ENCODE measurements at regions not wholly inside any gene's neighbourhood (a gene's known extent, or its start where the extent isn't known, plus 50 kb on each side); places are given as distances from the start of the nearest gene placed in this dataset.

DNA sequence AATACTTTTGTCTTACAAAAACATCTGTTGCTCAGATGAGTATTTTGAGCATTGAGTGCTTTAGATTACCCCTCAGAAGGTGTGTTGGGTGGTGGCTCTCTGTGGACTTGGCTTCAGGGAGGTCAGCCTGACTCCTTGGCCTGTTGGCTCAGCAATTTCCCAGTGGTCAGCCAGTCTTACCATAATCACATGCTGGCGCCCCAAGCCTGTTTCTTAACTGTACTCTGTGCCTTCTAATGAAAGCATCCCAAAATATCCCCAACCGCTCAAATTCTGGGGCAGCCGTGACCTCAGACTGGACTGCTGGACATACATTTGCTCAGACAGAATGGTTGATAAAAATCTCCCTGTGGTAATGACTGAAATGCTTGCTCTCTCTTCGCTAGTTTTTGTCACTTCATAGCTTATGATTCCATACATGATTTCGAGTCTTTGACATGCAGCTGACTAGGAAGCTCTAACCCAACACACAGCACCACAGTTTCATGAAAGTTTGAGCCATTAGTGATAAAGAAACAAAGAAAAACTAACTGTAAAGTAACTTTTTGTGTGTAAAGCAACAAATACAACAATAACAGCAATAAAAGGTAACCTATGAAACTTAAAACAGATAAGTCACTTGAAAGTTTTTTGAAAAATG lies 562.2 kb upstream of the MEF2C start:
- no peaks in the 10 kb centered on the region for H3K9me3 ChIP-seq (ENCODE audit: low read depth)
- no peak overlapping the region for H3K4me2 ChIP-seq
- no peaks in the 10 kb centered on the region for H3K9me2 ChIP-seq (replicated peaks; ENCODE audit: insufficient read depth)
- H3K4me3 ChIP-seq, result no peak overlapping the region
- H3K27me3 ChIP-seq, result no peaks in the 10 kb centered on the region
- H4K20me1 ChIP-seq (ENCODE audit: insufficient read depth, poor library complexity, severe bottlenecking), result no peaks in the 10 kb centered on the region
- H2AFZ ChIP-seq, result no peak overlapping the region
- H3K79me2 ChIP-seq, result no peaks in the 10 kb centered on the region
- no peaks in the 10 kb centered on the region for H3K36me3 ChIP-seq (replicated peaks; ENCODE audit: insufficient read depth, low read depth)
- TF ChIP-seq CTCF (IDR thresholded peaks at IDR 0.05; ENCODE audit: poor library complexity), result no peak
- no peak for TF ChIP-seq EZH2phosphoT487 (IDR thresholded peaks at IDR 0.05; ENCODE audit: low read depth, severe bottlenecking, unreplicated experiment)
- TF ChIP-seq EZH2 (IDR thresholded peaks at IDR 0.05; ENCODE audit: borderline replicate concordance), result no peak
- H3K27ac ChIP-seq, result no peak overlapping the region
- H3K4me1 ChIP-seq (ENCODE audit: insufficient read depth), result no peaks in the 10 kb centered on the region
- no peak for DNase-seq (ENCODE audit: low spot score)
- WGBS (ENCODE audit: low lambda C conversion rate, missing lambda C conversion rate), result 91% methylated on average over 5 of the region's 5 CpGs

DNA sequence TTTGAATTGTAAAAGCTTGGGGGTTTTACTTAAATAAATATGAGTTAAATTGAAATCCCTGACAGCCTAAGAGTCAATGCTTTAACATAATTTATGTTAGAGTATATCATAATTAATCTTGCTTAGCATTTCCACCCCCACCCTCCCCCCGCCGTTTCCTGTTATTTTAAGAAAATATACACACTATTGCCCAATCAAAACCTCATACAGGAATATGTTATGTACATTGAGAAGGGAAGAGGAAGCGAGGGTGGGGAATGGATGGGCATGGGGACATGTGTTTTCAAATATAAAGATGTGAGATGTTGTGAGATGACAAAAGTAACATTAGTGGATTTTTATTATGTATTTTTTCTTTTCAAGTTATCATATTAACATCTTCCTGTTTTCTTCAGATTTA lies 561.1 kb upstream of the MEF2C start:
- Histone ChIP-seq H3K9me2 (replicated peaks; ENCODE audit: insufficient read depth) (no peaks in the 10 kb centered on the region), H3K79me2 (no peaks in the 10 kb centered on the region), H3K9me3 (ENCODE audit: low read depth) (no peaks in the 10 kb centered on the region), H3K27ac (no peak overlapping the region), H2AFZ (no peak overlapping the region), H4K20me1 (ENCODE audit: insufficient read depth, poor library complexity, severe bottlenecking) (no peaks in the 10 kb centered on the region), H3K4me2 (no peak overlapping the region), H3K36me3 (replicated peaks; ENCODE audit: insufficient read depth, low read depth) (no peaks in the 10 kb centered on the region), H3K4me1 (ENCODE audit: insufficient read depth) (no peaks in the 10 kb centered on the region), H3K27me3 (no peaks in the 10 kb centered on the region), H3K4me3 (no peak overlapping the region)
- TF ChIP-seq EZH2 (IDR thresholded peaks at IDR 0.05; ENCODE audit: borderline replicate concordance), result no peak
- no peak for TF ChIP-seq CTCF (IDR thresholded peaks at IDR 0.05; ENCODE audit: poor library complexity)
- TF ChIP-seq EZH2phosphoT487 (IDR thresholded peaks at IDR 0.05; ENCODE audit: low read depth, severe bottlenecking, unreplicated experiment), result no peak
- 90% methylated on average over 3 of the region's 3 CpGs for WGBS (ENCODE audit: low lambda C conversion rate, missing lambda C conversion rate)
- DNase-seq (ENCODE audit: low spot score), result no peak

DNA sequence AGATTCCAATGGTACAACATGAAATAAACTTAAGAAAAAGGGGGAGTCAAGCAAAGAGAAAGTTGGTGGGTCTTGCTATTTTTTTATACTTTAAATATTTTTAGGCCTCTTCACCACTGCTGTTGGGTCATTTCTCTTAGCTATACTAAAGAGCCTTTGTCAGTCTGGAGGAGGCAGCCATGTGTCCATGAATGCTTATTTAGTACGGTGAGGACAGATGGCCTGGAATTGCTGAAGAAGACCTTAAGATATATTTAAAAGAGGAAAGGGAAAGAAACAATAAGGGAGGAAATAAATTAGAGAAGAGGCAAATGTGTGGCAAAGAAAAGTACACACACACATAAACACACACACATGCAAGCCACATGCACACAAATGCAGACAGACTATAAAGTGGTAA lies 560.5 kb upstream of the MEF2C start:
- Histone ChIP-seq H2AFZ (no peak overlapping the region), H3K79me2 (no peaks in the 10 kb centered on the region), H3K9me3 (ENCODE audit: low read depth) (no peaks in the 10 kb centered on the region), H3K27ac (no peak overlapping the region), H4K20me1 (ENCODE audit: insufficient read depth, poor library complexity, severe bottlenecking) (no peaks in the 10 kb centered on the region), H3K4me3 (no peak overlapping the region), H3K36me3 (replicated peaks; ENCODE audit: insufficient read depth, low read depth) (no peaks in the 10 kb centered on the region), H3K9me2 (replicated peaks; ENCODE audit: insufficient read depth) (no peaks in the 10 kb centered on the region), H3K4me1 (ENCODE audit: insufficient read depth) (no peaks in the 10 kb centered on the region), H3K4me2 (no peak overlapping the region), H3K27me3 (no peaks in the 10 kb centered on the region)
- 88% methylated on average over 1 of the region's 1 CpG for WGBS (ENCODE audit: low lambda C conversion rate, missing lambda C conversion rate)
- DNase-seq (ENCODE audit: low spot score), result no peak
- no peak for TF ChIP-seq EZH2 (IDR thresholded peaks at IDR 0.05; ENCODE audit: borderline replicate concordance)
- no peak for TF ChIP-seq CTCF (IDR thresholded peaks at IDR 0.05; ENCODE audit: poor library complexity)
- no peak for TF ChIP-seq EZH2phosphoT487 (IDR thresholded peaks at IDR 0.05; ENCODE audit: low read depth, severe bottlenecking, unreplicated experiment)

DNA sequence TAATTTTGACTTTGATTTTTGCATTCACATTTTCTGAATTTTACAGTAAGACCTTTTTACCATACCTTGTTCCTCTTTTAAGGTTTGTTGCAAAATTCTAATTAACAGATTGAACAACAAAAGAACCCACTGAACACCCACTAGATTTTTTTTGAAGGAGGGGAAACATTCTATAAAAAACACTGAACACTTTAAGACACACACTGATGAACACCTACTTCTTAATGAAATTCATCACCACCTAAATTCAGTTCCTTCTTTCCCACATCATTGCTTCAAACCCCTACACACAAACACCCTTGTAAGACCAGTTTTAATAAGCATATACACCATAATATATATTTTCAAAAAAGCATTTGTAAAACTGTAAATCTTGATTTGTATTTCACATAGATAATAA lies 559.0 kb upstream of the MEF2C start:
- Histone ChIP-seq H3K4me2 (no peak overlapping the region), H3K9me2 (replicated peaks; ENCODE audit: insufficient read depth) (no peaks in the 10 kb centered on the region), H3K9me3 (ENCODE audit: low read depth) (no peaks in the 10 kb centered on the region), H3K4me1 (ENCODE audit: insufficient read depth) (no peaks in the 10 kb centered on the region), H2AFZ (no peak overlapping the region), H3K4me3 (no peak overlapping the region), H4K20me1 (ENCODE audit: insufficient read depth, poor library complexity, severe bottlenecking) (no peaks in the 10 kb centered on the region), H3K27me3 (no peaks in the 10 kb centered on the region), H3K36me3 (replicated peaks; ENCODE audit: insufficient read depth, low read depth) (no peaks in the 10 kb centered on the region), H3K79me2 (no peaks in the 10 kb centered on the region), H3K27ac (no peak overlapping the region)
- no peak for TF ChIP-seq EZH2 (IDR thresholded peaks at IDR 0.05; ENCODE audit: borderline replicate concordance)
- no peak for TF ChIP-seq CTCF (IDR thresholded peaks at IDR 0.05; ENCODE audit: poor library complexity)
- no peak for TF ChIP-seq EZH2phosphoT487 (IDR thresholded peaks at IDR 0.05; ENCODE audit: low read depth, severe bottlenecking, unreplicated experiment)
- DNase-seq (ENCODE audit: low spot score), result no peak
